ENCODE measurements at regions not wholly inside any gene's neighbourhood (a gene's known extent, or its start where the extent isn't known, plus 50 kb on each side); places are given as distances from the start of the nearest gene placed in this dataset.

GRCh38 chr5:97545446-97545845 lies 362.4 kb upstream of the RIOK2 start:
- ATAC-seq, result no peak
- no peak for TF ChIP-seq ZNF565 (CRISPR knock-in tag; conservative IDR thresholded peaks at IDR 0.05; ENCODE audit: low read depth)
- no peak for TF ChIP-seq TSHZ2 (CRISPR knock-in tag; IDR thresholded peaks at IDR 0.05)
- TF ChIP-seq CSRNP3 (CRISPR knock-in tag; IDR thresholded peaks at IDR 0.05), result no peak
- TF ChIP-seq ZNF8 (CRISPR knock-in tag; IDR thresholded peaks at IDR 0.05), result no peak
- TF ChIP-seq OSR1 (CRISPR knock-in tag; IDR thresholded peaks at IDR 0.05), result no peak
- TF ChIP-seq SNAI2 (CRISPR knock-in tag; IDR thresholded peaks at IDR 0.05), result no peak
- TF ChIP-seq ESRRG (CRISPR knock-in tag; IDR thresholded peaks at IDR 0.05), result no peak
- TF ChIP-seq PPARA (CRISPR knock-in tag; IDR thresholded peaks at IDR 0.05; ENCODE audit: borderline replicate concordance), result no peak
- no peak for TF ChIP-seq CREB5 (CRISPR knock-in tag; IDR thresholded peaks at IDR 0.05; ENCODE audit: low read depth)
- no peak for TF ChIP-seq RARB (CRISPR knock-in tag; IDR thresholded peaks at IDR 0.05)
- no peak for TF ChIP-seq BACH2 (CRISPR knock-in tag; IDR thresholded peaks at IDR 0.05; ENCODE audit: borderline replicate concordance)
- TF ChIP-seq ZFP30 (CRISPR knock-in tag; IDR thresholded peaks at IDR 0.05), result no peak
- no peak for TF ChIP-seq ISL1 (CRISPR knock-in tag; IDR thresholded peaks at IDR 0.05)
- TF ChIP-seq TOX (CRISPR knock-in tag; IDR thresholded peaks at IDR 0.05; ENCODE audit: borderline replicate concordance), result no peak
- no peak for TF ChIP-seq TCF4 (CRISPR knock-in tag; IDR thresholded peaks at IDR 0.05; ENCODE audit: borderline replicate concordance)
- TF ChIP-seq CSDC2 (CRISPR knock-in tag; IDR thresholded peaks at IDR 0.05), result no peak

- ATAC-seq, result no peak
- TF ChIP-seq ARNTL (CRISPR knock-in tag; IDR thresholded peaks at IDR 0.05; ENCODE audit: borderline replicate concordance, low read depth), result no peak
Measured at GRCh38 chr5:97545886-97546535, 363.0 kb upstream of the RIOK2 start.

GRCh38 chr5:97547430-97547829 lies 364.4 kb upstream of the RIOK2 start:
- TF ChIP-seq ZFP3 (CRISPR knock-in tag; IDR thresholded peaks at IDR 0.05), result no peak
- TF ChIP-seq CSDC2 (CRISPR knock-in tag; IDR thresholded peaks at IDR 0.05), result no peak
- no peak for TF ChIP-seq OSR1 (CRISPR knock-in tag; IDR thresholded peaks at IDR 0.05)
- TF ChIP-seq ZNF8 (CRISPR knock-in tag; IDR thresholded peaks at IDR 0.05), result no peak
- no peak for TF ChIP-seq PATZ1 (CRISPR knock-in tag; IDR thresholded peaks at IDR 0.05; ENCODE audit: borderline replicate concordance)
- TF ChIP-seq TCF4 (CRISPR knock-in tag; IDR thresholded peaks at IDR 0.05; ENCODE audit: borderline replicate concordance), result no peak
- TF ChIP-seq ISL1 (CRISPR knock-in tag; IDR thresholded peaks at IDR 0.05), result no peak
- TF ChIP-seq ZFP30 (CRISPR knock-in tag; IDR thresholded peaks at IDR 0.05), result no peak
- TF ChIP-seq TOX (CRISPR knock-in tag; IDR thresholded peaks at IDR 0.05; ENCODE audit: borderline replicate concordance), result no peak
- no peak for TF ChIP-seq TSHZ2 (CRISPR knock-in tag; IDR thresholded peaks at IDR 0.05)
- no peak for TF ChIP-seq GLIS3 (CRISPR knock-in tag; IDR thresholded peaks at IDR 0.05)
- TF ChIP-seq SNAI2 (CRISPR knock-in tag; IDR thresholded peaks at IDR 0.05), result no peak
- TF ChIP-seq CREB5 (CRISPR knock-in tag; IDR thresholded peaks at IDR 0.05; ENCODE audit: low read depth), result no peak
- TF ChIP-seq CSRNP3 (CRISPR knock-in tag; IDR thresholded peaks at IDR 0.05), result no peak
- no peak for TF ChIP-seq ZC3H10 (CRISPR knock-in tag; IDR thresholded peaks at IDR 0.05)
- TF ChIP-seq ZNF565 (CRISPR knock-in tag; conservative IDR thresholded peaks at IDR 0.05; ENCODE audit: low read depth), result no peak
- no peak for TF ChIP-seq RARB (CRISPR knock-in tag; IDR thresholded peaks at IDR 0.05)
- no peak for ATAC-seq
